ENCODE measurements at regions not wholly inside any gene's neighbourhood (a gene's known extent, or its start where the extent isn't known, plus 50 kb on each side); places are given as distances from the start of the nearest gene placed in this dataset.

DNA sequence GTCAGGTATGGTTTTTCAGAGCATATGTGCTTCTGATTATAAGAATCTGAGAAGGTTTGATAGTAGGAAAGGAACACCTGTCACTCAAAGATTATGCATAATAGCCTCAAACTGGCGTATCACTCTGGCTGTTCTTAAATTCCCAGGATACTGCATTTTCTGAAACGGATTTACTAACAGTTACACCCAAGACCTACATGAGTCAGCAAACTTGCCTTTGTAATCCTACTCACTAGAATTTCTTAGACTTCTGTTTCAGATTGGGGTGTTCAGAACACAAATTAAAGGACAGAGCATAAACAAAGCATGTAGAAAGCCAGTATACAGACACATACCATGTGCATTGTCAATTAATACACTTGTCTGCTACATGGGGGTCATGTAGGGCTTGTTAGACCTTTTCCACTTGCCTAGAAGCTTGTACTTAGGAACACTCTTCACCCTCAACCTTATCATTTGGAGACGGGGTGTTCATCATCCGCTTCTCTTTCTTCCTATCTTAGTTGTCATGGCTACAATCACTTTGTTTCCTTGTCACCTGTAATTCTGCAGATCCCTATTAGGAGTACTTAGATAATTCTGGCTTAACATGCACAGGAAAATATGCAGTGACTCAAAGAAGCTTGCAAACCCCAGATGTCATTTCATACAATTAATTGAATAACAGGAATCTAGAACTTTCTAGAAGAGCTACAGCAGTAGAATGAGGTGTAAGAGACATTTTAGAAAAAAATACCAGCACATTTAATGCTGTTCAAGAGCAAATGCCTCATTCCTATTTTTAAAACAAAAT lies 593.0 kb upstream of the TENM3 start:
- intact Hi-C loops (cut with DNase I): no loop called here
- TF ChIP-seq POLR2A (IDR thresholded peaks at IDR 0.05): no peak
- WGBS, 2 donors: 50 to 53% methylated on average over 4 of the region's 4 CpGs
- no peaks in the 10 kb centered on the region for H3K4me1 ChIP-seq
- H3K27ac ChIP-seq: no peak overlapping the region
- DNase-seq (no peak), ATAC-seq (no peak)
- H3K9me3 ChIP-seq: no peaks in the 10 kb centered on the region
- no peaks in the 10 kb centered on the region for H3K27me3 ChIP-seq
- H3K36me3 ChIP-seq (replicated peaks in 1 of 2; ENCODE audit: insufficient read depth in 1 of 2, low read depth in 2 of 2): no peaks in the 10 kb centered on the region
- H3K4me3 ChIP-seq: no peak overlapping the region

DNA sequence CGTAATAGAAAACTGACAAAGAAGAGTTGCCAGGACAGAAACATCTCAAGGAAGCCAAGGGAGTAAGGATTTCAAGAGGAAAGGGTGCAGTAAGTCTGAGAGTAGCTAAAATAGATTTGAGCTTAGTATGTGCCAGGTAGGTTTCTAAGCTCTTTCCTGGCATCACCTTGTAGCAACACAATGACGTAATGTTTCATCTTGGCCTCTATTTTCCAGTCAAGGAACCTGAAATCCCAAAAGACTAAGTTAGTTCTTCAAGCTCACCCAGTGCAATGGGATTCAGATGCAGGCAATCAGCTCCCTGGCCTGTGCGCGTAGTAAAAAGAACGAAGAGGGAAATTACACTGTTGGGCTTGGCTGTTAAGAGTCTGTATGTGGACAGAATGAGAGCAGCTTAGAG lies 586.5 kb upstream of the TENM3 start:
- intact Hi-C loops (cut with DNase I): no loop called here
- Histone ChIP-seq H3K4me1 (no peaks in the 10 kb centered on the region), H3K27me3 (no peaks in the 10 kb centered on the region), H3K4me3 (no peak overlapping the region), H3K27ac (no peak overlapping the region), H3K36me3 (replicated peaks in 1 of 2; ENCODE audit: insufficient read depth in 1 of 2, low read depth in 2 of 2) (no peaks in the 10 kb centered on the region), H3K9me3 (no peaks in the 10 kb centered on the region)
- TF ChIP-seq POLR2A (IDR thresholded peaks at IDR 0.05): no peak
- TF ChIP-seq, protein P1, sequence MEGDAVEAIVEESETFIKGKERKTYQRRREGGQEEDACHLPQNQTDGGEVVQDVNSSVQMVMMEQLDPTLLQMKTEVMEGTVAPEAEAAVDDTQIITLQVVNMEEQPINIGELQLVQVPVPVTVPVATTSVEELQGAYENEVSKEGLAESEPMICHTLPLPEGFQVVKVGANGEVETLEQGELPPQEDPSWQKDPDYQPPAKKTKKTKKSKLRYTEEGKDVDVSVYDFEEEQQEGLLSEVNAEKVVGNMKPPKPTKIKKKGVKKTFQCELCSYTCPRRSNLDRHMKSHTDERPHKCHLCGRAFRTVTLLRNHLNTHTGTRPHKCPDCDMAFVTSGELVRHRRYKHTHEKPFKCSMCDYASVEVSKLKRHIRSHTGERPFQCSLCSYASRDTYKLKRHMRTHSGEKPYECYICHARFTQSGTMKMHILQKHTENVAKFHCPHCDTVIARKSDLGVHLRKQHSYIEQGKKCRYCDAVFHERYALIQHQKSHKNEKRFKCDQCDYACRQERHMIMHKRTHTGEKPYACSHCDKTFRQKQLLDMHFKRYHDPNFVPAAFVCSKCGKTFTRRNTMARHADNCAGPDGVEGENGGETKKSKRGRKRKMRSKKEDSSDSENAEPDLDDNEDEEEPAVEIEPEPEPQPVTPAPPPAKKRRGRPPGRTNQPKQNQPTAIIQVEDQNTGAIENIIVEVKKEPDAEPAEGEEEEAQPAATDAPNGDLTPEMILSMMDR (IDR thresholded peaks at IDR 0.05): no peak
- DNase-seq: no peak
- WGBS, 2 donors: 70 to 81% methylated on average over 5 of the region's 5 CpGs
- no peak for ATAC-seq

DNA sequence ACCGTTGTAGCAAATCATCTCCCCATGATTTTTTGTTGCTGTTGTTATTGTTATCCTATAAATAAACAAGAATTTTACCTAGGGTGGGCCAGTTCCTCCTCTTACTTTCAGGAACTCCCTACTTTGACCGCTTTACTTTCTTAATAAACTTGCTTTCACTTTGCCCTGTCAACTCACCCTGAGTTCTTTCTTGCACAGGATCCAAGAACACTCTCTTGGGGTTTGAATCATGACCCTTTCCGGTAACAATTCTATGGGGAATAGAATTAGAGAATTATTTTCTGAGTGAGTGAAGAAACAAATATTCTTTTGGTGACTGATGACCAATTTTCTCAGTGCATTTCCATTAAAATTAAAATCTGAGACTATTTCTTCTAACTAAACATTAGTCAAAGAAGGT lies 584.0 kb upstream of the TENM3 start:
- Histone ChIP-seq H3K27me3 (no peaks in the 10 kb centered on the region), H3K9me3 (no peaks in the 10 kb centered on the region), H3K4me1 (no peaks in the 10 kb centered on the region), H3K4me3 (no peak overlapping the region), H3K36me3 (replicated peaks in 1 of 2; ENCODE audit: insufficient read depth in 1 of 2, low read depth in 2 of 2) (no peaks in the 10 kb centered on the region), H3K27ac (no peak overlapping the region)
- DNase-seq (no peak), ATAC-seq (no peak)
- WGBS, 2 donors: 54 to 70% methylated on average over 3 of the region's 3 CpGs
- intact Hi-C loops (cut with DNase I): no loop called here
- TF ChIP-seq, protein P1 (IDR thresholded peaks at IDR 0.05): no peak
- TF ChIP-seq POLR2A (IDR thresholded peaks at IDR 0.05): no peak

DNA sequence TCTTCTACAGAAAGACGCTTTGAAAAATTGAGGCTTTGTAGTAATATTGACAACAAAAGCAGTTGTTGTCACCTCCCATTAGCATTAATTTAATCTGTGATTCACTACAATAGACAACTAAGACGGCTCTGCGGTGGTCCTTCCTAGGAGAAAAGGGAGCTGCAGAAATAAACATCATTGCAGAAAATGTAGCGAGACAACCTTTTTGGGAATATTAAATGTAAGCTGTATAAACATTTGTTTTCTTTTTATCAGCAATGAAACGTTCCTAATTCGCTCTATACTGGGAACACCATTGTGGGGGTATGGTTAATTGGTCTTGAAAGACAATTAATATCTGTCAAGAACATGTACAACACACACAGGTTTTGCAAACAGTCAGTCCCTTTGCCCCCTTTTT lies 583.3 kb upstream of the TENM3 start:
- no peaks in the 10 kb centered on the region for H3K27me3 ChIP-seq
- H3K9me3 ChIP-seq: no peaks in the 10 kb centered on the region
- no peak for TF ChIP-seq POLR2A (IDR thresholded peaks at IDR 0.05)
- TF ChIP-seq, protein P1 (IDR thresholded peaks at IDR 0.05): no peak
- no peaks in the 10 kb centered on the region for H3K36me3 ChIP-seq (replicated peaks in 1 of 2; ENCODE audit: insufficient read depth in 1 of 2, low read depth in 2 of 2)
- no peak overlapping the region for H3K4me3 ChIP-seq
- no peak overlapping the region for H3K27ac ChIP-seq
- ATAC-seq (no peak), DNase-seq (no peak)
- 38 to 46% methylated on average over 6 of the region's 6 CpGs for WGBS, 2 donors
- H3K4me1 ChIP-seq: no peaks in the 10 kb centered on the region
- intact Hi-C loops (cut with DNase I): no loop called here

DNA sequence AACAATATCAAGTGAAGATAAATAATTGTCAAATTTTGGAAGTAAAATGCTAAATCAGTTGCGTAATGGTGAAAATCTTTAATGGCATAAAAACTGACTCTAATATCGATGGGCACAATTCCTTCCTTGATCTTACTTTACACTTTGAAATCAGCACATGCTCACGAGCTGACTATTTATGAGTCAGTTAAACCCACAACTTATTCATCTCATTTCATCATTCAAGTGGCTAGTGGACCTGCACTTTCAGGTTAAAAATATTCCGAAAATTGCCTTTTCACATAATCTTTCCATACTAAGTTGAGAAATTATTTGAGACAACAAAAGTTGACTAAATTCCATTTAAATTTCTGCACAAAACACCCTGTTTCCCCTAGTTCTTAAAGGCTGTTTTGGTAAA lies 582.1 kb upstream of the TENM3 start:
- ATAC-seq (no peak), DNase-seq (no peak)
- 72 to 73% methylated on average over 4 of the region's 4 CpGs for WGBS, 2 donors
- H3K9me3 ChIP-seq: no peaks in the 10 kb centered on the region
- no peaks in the 10 kb centered on the region for H3K36me3 ChIP-seq (replicated peaks in 1 of 2; ENCODE audit: insufficient read depth in 1 of 2, low read depth in 2 of 2)
- no peak overlapping the region for H3K4me3 ChIP-seq
- H3K27ac ChIP-seq: no peak overlapping the region
- no peak for TF ChIP-seq POLR2A (IDR thresholded peaks at IDR 0.05)
- TF ChIP-seq, protein P1 (IDR thresholded peaks at IDR 0.05): no peak
- no peaks in the 10 kb centered on the region for H3K27me3 ChIP-seq
- intact Hi-C loops (cut with DNase I): no loop called here
- H3K4me1 ChIP-seq: no peaks in the 10 kb centered on the region
